OCI-LY7 (cell line): ENCODE measurements at regions not wholly inside any gene's neighbourhood (a gene's known extent, or its start where the extent isn't known, plus 50 kb on each side); places are given as distances from the start of the nearest gene placed in this dataset.

Source experiments
- BruUV-seq: library from RNA; stranded (reverse); fragments of 400-500 nt; replicated peaks from 2 replicates; lab custom pipeline; 2021; lab: Mats Ljungman, UMichigan
- CTCF ChIA-PET: fragments of 300-600 bp; sonication (Branson Sonifier 250); formaldehyde crosslinking; loops from one replicate; lab custom pipeline; 2022; ENCODE audit warnings: antibody characterized with exemption; ENCODE audit not compliant: unreplicated experiment; lab: Charles Lee
- POLR2A ChIA-PET: fragments of 300-600 bp; sonication (Branson Sonifier 250); formaldehyde crosslinking; loops from one replicate; lab custom pipeline; 2022; ENCODE audit warnings: antibody characterized with exemption; lab: Charles Lee
- DNase-seq: peaks from one replicate; pipeline ENCODE4 v3.0.0-alpha.2; 2015; ENCODE audit warnings: low spot score
- H2AFZ ChIP-seq: fragments of 200-600 bp; sonication (generic), shearing (Covaris generic); 2 replicates; pipeline ENCODE4 v1.6.1; 2014; ENCODE audit warnings: mild to moderate bottlenecking, antibody characterized with exemption, low read length, moderate library complexity
- H3K27ac ChIP-seq: fragments of 200-600 bp; sonication (generic); 2 replicates; pipeline ENCODE4 v1.5.1; 2014; ENCODE audit warnings: mixed run types, low read depth, mild to moderate bottlenecking, moderate library complexity, low read length, inconsistent platforms; ENCODE audit not compliant: poor library complexity, severe bottlenecking
- H3K36me3 ChIP-seq: fragments of 200-600 bp; sonication (generic); 2 replicates; pipeline ENCODE4 v1.6.1; 2014; ENCODE audit warnings: mild to moderate bottlenecking, antibody characterized with exemption, low read length, moderate library complexity, mixed read lengths; ENCODE audit not compliant: insufficient read depth
- H3K4me1 ChIP-seq: fragments of 200-600 bp; sonication (generic); 2 replicates; pipeline ENCODE4 v1.5.1; 2014; ENCODE audit warnings: mild to moderate bottlenecking, low read length; ENCODE audit not compliant: insufficient read depth, poor library complexity, severe bottlenecking
- H3K4me2 ChIP-seq: fragments of 200-600 bp; sonication (generic); 2 replicates; pipeline ENCODE4 v1.6.1; 2014; ENCODE audit warnings: mild to moderate bottlenecking, low read length
- H3K4me3 ChIP-seq: fragments of 200-600 bp; sonication (generic); 2 replicates; pipeline ENCODE4 v1.5.1; 2014; ENCODE audit warnings: mild to moderate bottlenecking, low read depth, low read length; ENCODE audit not compliant: poor library complexity, severe bottlenecking
- H3K79me2 ChIP-seq: fragments of 200-600 bp; sonication (generic); 2 replicates; pipeline ENCODE4 v1.6.1; 2016; ENCODE audit warnings: low read depth, mild to moderate bottlenecking, low read length, moderate library complexity, mixed read lengths; ENCODE audit not compliant: insufficient read depth
- H3K9me2 ChIP-seq: fragments of 200-600 bp; sonication (generic); 2 replicates; pipeline ENCODE4 v1.6.1; 2016; ENCODE audit warnings: mild to moderate bottlenecking, low read length, mixed read lengths; ENCODE audit not compliant: insufficient read depth
- H3K9me3 ChIP-seq: fragments of 200-600 bp; sonication (generic); 2 replicates; pipeline ENCODE4 v1.6.1; 2014; ENCODE audit warnings: mild to moderate bottlenecking, mixed run types, low read length, mixed read lengths
- H4K20me1 ChIP-seq: fragments of 200-600 bp; sonication (generic); 2 replicates; pipeline ENCODE4 v1.6.1; 2014; ENCODE audit warnings: mild to moderate bottlenecking, antibody characterized with exemption, low read length, moderate library complexity, mixed read lengths; ENCODE audit not compliant: insufficient read depth
- CTCF ChIP-seq: fragments of 200-600 bp; sonication (generic); conservative IDR thresholded peaks from 2 replicates; pipeline ENCODE4 v1.5.1; 2014; ENCODE audit warnings: mild to moderate bottlenecking, antibody characterized with exemption, low read length, moderate library complexity, mixed read lengths
- EZH2phosphoT487 ChIP-seq: fragments of 200-600 bp; sonication (generic); IDR thresholded peaks from 2 replicates; pipeline ENCODE4 v1.6.1; 2018; ENCODE audit warnings: low read depth, borderline replicate concordance, mild to moderate bottlenecking, mixed run types, antibody characterized with exemption, low read length, moderate library complexity, mixed read lengths
- intact Hi-C: fragments of 100-400 bp; cut with micrococcal nuclease; formaldehyde crosslinking; loops from one replicate; pipeline ENCODE4 v1.10.0; 2022; ENCODE audit not compliant: unreplicated experiment

GRCh38 chr14:97100306-97100705 is 303.1 kb downstream of the VRK1 start:
- H3K79me2 ChIP-seq: no peaks in the 10 kb centered on the region
- H3K9me2 ChIP-seq: no peaks in the 10 kb centered on the region
- no peaks in the 10 kb centered on the region for H4K20me1 ChIP-seq
- POLR2A ChIA-PET: no interaction called here
- no TSS peak for BruUV-seq
- CTCF ChIA-PET: no interaction called here
- H3K4me3 ChIP-seq: no peak overlapping the region
- H3K4me1 ChIP-seq: no peaks in the 10 kb centered on the region
- H2AFZ ChIP-seq: no peak overlapping the region
- no peak overlapping the region for H3K27ac ChIP-seq
- TF ChIP-seq CTCF (no peak), EZH2phosphoT487 (no peak)
- H3K9me3 ChIP-seq: no peaks in the 10 kb centered on the region
- no peak overlapping the region for H3K4me2 ChIP-seq
- no peaks in the 10 kb centered on the region for H3K36me3 ChIP-seq
- DNase-seq: no peak
- intact Hi-C loops: no loop called here

GRCh38 chr14:97101561-97101960 is 304.4 kb downstream of the VRK1 start:
- no peaks in the 10 kb centered on the region for H3K9me2 ChIP-seq
- no peak for TF ChIP-seq CTCF
- no peak for TF ChIP-seq EZH2phosphoT487
- BruUV-seq: no TSS peak
- H3K4me1 ChIP-seq: no peaks in the 10 kb centered on the region
- no peaks in the 10 kb centered on the region for H3K36me3 ChIP-seq
- CTCF ChIA-PET: no interaction called here
- intact Hi-C loops: no loop called here
- no peak overlapping the region for H3K4me3 ChIP-seq
- H3K9me3 ChIP-seq: no peaks in the 10 kb centered on the region
- H3K79me2 ChIP-seq: no peaks in the 10 kb centered on the region
- H2AFZ ChIP-seq: no peak overlapping the region
- H4K20me1 ChIP-seq: no peaks in the 10 kb centered on the region
- POLR2A ChIA-PET: no interaction called here
- H3K27ac ChIP-seq: no peak overlapping the region
- no peak for DNase-seq
- no peak overlapping the region for H3K4me2 ChIP-seq

- Histone ChIP-seq H3K36me3 (no peaks in the 10 kb centered on the region), H3K27ac (no peak overlapping the region), H3K4me2 (no peak overlapping the region), H3K79me2 (no peaks in the 10 kb centered on the region), H4K20me1 (no peaks in the 10 kb centered on the region), H3K9me3 (no peaks in the 10 kb centered on the region), H3K4me3 (no peak overlapping the region), H3K9me2 (no peaks in the 10 kb centered on the region), H2AFZ (no peak overlapping the region), H3K4me1 (no peaks in the 10 kb centered on the region)
- no peak for DNase-seq
- CTCF ChIA-PET: no interaction called here
- POLR2A ChIA-PET: no interaction called here
- TF ChIP-seq CTCF: no peak
- no peak for TF ChIP-seq EZH2phosphoT487
- BruUV-seq: no TSS peak
- intact Hi-C loops: no loop called here
These were observed 306.8 kb downstream of the VRK1 start for GRCh38 chr14:97104029-97104428.
